Endometrial microvascular endothelial cells (primary cell): ENCODE measurements at regions not wholly inside any gene's neighbourhood (a gene's known extent, or its start where the extent isn't known, plus 50 kb on each side); places are given as distances from the start of the nearest gene placed in this dataset.

Source experiments
- in situ Hi-C: cut with HindIII; loops from 2 replicates; pipeline ENCODE4 v1.10.0; 2017; ENCODE audit warnings: low sequenced_read_pairs, low pct_unique_long_range_greater_than_20kb; ENCODE audit errors: inconsistent ontology term

DNA sequence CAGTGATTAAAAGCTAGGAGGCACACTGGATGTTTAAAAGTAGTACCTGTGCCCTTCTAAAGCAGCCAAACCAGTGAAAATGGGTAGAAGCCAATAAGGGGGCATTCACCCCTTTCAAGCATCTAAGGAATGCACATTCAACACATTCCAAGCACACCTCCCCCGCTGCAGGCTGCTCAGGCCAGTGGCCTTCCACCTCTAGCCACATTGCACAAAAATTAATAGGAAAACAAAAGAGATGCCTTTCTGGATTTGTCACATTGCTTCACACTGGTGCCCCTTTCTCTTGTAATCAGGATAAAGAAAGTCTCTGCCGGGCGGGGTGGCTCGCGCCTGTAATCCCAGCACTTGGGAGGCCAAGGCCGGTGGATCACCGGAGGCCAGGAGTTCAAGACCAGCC lies 834.0 kb downstream of the USP25 start:
- in situ Hi-C loops = no loop called here

DNA sequence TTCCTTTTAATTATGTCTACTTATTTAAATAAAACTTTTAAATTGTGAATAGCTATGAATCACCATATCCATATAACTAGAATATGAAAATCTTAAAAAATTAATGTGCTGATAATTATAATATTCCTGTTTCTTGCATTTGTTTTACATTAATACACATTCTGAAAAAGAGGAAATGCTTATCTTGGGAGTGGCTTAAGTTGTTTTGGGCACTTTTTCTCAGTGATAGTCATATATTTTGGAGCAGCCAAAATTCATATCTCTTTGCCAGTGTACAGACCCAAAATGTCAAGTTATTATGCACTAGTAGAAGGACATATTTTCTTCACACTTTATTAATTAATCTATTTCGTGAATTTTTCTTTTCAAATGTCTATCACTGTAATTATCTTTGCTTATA lies 838.5 kb downstream of the USP25 start:
- in situ Hi-C loops = no loop called here

DNA sequence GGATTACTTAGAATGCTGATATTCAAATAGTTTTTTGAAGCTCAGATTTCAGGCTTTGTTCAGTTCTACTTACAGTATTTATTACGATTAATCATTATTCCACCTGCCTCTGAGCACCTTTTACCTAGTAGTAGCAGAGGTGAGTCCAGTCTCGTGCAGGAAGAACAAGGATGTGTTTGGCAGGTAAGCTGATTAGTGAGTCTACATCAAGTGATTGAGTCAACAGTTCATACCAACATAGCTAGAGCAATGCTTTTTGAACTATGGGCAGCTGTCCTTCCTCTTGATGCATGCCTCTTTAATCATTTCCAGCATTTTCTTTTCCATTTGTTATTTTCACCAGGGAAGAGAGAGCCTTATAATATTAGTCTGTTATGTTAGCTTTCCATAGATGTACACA lies 838.9 kb downstream of the USP25 start:
- in situ Hi-C loops = no loop called here

DNA sequence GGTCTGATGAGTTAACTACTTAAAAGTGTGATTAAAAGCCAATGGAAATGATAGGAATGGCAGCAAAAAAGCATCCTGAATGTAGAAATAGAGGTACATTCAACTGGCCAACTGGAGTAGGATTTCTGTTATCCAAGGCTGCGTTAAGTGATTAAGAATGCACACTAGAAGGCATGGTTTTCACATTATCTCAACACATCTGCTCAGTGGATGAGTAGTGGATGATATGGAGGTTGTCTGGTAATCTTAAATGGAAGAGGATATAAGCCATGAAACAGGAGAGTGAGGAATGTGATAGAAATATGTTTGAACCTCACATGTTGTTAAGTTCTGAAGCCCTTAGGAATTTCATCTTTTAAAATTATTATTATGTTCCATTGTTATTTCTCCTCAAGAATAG lies 839.9 kb downstream of the USP25 start:
- in situ Hi-C loops = no loop called here

DNA sequence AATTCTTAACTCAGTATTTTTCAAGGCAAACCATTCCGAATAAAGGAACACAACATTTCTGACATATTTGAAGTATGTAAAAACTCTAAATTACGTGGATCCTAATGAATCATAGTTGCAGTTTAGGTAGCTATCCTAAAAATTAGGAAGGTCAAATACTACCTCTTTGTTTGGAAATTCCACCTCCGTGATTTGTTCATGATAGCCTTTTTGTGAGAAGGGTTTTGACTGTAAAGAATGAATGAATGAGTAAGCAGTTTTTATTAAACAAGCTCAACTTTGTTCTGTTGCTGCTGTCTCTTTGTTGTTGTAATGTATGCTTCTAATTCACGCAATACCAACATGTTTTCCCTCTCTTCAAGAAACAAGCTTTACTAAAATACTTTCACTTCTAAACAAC lies 840.4 kb downstream of the USP25 start:
- in situ Hi-C loops = no loop called here

DNA sequence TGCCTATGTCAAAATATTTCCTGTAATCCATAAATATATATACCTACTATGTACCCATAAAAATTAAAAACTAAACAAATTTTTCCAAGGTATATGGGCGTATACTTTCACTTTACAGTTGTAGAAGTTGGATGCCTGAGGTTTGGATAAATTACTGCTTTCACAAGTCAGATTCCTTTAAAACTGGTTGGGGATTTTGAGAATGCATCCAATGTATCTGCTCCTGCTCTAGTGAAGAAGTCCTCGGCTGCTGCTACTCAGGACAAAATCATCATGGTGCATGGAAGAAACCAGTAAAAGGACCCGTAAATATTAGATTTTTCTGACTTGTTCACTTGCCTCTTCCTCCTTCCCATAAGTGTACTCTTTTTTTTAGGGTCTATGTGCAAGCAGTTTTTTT lies 841.1 kb downstream of the USP25 start:
- in situ Hi-C loops = no loop called here

DNA sequence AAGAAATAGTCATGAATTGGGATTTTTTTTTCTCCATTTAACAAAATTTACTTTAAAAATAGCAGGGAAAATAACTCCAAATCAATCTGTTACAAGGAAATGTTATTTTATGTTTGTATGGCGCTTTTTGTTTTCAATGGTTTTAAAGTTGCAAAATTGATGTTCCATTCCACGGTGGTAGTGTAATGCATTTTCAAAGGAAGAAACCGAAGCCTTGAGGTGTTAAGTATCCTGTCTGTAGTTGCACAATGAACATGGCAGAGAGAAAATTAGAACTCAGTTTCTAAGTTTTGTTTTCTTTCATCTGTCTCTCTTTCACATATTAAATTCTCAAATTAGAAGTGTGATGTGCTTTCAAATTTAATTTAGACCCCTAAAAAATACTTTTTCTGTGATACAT lies 841.8 kb downstream of the USP25 start:
- in situ Hi-C loops = no loop called here

DNA sequence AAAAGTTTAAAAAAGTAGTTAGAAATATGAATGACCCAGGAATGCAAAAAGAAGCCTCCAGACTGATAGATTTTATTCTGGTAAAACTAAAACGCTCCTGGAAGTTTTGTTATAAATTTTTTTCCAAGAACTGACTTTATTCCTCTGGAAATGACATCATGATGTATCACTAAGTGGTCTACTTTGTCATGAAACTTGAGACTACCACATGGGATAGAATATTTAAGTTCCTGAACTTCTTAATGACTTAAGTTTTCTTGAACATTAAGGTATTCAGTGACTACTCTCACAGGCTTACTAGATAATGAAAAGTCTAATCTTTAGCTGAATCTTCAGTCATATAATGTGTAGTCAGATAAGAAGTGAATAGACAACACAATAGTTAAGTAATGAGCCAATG lies 842.2 kb downstream of the USP25 start:
- in situ Hi-C loops = no loop called here

DNA sequence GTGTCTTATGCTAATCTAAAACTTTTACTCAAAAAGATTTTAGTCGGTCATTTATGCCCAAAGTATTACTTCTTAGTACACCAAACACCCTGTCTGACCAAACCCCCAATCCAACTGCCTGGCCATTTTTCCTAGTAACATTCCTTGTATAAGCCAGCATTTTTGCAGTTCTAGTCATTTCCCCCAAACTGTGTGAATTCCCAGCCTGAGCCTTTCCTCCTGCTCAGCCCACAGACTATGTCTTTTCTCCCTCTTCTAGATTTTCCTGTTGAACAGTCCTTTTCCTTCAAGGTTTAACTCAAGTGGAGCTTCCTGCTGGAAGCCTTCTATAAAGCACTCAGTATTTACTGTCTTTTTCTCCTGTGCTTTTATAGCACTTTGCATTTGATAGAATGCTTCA lies 843.8 kb downstream of the USP25 start:
- in situ Hi-C loops = no loop called here

DNA sequence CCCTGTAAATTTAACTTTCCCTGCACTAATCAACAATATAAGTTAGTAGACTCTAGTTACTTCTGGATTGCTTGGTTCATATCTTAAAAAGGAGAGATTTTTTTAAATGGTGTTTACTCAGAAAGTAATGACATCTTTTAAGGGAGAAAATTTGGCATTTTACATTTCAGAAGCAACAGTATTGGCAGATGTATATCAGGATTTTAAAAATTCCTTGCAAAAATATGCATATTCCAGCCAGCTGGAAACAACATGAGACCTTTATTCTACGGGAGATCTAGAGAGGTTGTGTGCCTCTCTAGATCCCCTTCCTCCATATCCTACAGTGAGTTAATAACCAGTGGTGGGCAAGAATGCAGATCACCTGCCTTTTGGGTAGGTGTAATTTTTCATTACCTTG lies 848.2 kb downstream of the USP25 start:
- in situ Hi-C loops = no loop called here

DNA sequence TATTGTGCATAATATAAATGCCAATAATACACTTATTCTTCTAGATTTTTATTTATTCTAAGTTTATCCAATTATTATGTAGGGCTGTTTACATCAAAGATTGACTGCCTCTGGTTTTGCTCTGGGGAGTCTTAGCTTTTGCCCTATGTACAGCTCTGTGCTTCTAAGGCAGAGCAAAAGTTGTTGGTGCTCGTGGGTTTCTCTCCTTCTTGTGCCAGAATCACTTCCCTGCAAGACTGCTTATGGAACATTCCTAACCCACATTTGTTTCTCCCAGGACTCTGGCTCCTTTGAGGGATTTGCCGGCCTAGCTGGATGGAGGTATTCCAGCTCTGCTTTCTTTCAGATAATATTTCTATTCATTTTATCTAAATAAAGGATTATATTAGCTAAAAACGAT lies 849.1 kb downstream of the USP25 start:
- in situ Hi-C loops = no loop called here

DNA sequence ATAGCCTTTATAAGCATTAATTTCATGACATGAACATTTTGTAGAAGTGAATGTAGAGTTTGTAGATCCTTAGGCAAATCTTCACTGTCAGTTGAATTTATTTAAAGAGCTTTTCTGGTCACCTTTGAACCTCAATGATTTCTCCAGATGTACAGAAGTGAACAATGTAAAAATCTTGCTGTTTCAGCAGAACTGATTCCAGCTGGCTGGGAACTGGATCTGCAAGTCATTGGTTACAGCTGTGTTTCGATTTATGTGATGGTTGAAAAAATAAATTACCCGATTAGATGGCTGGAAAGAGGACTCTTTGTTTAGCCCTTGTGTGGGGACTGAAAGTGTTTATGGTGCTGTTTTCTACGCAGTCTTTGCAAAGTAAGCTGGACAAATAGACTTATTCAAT lies 849.8 kb downstream of the USP25 start:
- in situ Hi-C loops = no loop called here

DNA sequence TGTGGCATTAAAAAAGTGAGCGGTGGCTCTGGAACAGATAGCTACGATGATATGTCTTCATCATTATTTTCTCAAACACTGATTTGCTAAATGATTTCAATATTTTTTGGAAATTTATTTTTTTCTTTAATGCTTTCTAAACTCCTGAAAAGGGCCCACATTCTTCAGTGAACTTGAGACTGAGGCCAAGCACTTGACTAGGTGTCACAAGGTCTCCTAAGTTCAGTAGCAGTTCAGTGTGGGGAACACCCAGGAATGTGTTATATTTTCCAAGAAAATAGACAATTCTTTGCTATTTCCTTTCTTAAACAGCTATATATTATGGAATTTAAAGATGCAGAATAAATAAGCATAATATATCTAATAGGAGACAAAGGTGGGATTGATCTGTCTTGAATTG lies 850.9 kb downstream of the USP25 start:
- in situ Hi-C loops = loop anchor here (10.0 kb wide), 1 partner anchor 46 kb away; no protein-coding TSS in a partner anchor

DNA sequence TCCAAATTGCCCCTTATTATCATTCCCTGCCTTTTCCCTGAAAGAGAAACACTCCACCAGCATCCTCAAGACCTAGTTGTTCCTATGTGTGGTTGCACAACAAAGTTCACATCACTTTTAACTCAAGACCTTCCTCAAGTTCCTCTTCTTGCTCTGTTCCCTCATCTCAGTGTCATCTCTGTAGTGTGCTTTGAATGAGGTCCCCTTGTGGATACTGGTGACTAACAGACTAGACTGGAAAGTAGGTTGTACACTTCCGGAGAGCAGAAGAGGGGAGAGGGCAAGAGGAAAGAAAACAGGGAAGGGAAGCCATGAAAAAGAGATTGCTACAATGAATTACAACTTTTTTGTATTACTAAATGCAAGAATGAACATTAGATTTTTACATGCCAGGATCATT lies 853.8 kb downstream of the USP25 start:
- in situ Hi-C loops = loop anchor here (10.0 kb wide), 1 partner anchor 49 kb away; no protein-coding TSS in a partner anchor

DNA sequence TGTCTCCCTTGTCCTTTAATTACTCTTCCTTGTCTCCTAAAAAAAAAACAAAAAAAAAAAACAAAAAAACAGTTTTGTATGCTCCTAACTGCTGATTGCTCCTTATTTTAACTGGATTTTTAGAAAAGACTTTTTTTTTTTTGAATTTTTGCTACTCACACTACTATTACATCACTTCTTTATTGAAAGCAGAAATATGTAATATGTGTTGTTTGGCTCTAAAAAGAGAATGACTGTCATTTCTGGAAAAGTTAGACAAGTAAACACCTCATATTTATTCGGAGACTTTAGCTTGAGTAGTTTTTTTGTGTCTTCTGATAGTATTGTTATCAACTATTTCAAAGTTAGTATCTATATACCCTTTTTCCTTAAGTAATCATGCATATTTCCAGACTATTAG lies 855.0 kb downstream of the USP25 start:
- in situ Hi-C loops = loop anchor here (10.0 kb wide), 1 partner anchor 50 kb away; no protein-coding TSS in a partner anchor

DNA sequence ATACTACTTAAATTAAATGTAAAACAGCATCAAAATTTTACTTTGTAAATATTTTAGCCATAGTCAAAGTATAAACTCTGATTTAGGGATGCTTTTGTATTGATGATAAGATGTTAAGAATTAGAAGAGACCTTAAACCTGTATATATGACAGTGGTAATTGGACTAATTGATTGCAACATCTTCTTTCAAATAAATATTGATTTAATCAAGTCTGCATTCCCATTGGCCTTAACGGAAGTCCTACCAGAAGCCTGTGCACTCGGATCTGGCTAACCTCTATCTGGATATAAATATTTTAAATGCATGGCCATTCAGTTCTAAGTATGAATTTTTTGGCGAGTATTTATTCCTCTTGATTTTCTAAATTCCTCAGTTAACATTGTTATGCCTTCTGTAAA lies 856.1 kb downstream of the USP25 start:
- in situ Hi-C loops = loop anchor here (10.0 kb wide), 1 partner anchor 51 kb away; no protein-coding TSS in a partner anchor

DNA sequence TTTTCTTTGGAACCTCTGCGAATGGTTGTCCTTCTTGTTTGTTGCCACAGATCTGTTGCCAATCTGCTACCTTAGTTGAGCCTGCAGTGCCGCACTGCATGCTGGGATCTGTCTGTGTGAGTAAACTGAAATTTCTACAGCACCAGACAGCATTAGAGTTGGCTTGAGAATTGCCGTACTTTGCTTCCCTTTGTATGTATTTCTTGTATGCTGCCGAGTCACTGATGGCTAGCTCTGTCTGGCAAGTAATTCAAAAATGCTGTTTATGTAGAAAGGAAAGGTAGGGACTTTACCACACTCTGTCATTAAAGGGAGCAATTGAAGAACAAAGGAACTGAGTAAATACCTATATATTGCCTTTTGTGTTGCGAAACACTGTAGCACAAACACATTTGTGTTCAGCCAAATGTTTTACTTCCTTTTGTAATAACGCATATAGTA lies 857.4 kb downstream of the USP25 start:
- in situ Hi-C loops = loop anchor here (10.0 kb wide), 1 partner anchor 52 kb away; no protein-coding TSS in a partner anchor

DNA sequence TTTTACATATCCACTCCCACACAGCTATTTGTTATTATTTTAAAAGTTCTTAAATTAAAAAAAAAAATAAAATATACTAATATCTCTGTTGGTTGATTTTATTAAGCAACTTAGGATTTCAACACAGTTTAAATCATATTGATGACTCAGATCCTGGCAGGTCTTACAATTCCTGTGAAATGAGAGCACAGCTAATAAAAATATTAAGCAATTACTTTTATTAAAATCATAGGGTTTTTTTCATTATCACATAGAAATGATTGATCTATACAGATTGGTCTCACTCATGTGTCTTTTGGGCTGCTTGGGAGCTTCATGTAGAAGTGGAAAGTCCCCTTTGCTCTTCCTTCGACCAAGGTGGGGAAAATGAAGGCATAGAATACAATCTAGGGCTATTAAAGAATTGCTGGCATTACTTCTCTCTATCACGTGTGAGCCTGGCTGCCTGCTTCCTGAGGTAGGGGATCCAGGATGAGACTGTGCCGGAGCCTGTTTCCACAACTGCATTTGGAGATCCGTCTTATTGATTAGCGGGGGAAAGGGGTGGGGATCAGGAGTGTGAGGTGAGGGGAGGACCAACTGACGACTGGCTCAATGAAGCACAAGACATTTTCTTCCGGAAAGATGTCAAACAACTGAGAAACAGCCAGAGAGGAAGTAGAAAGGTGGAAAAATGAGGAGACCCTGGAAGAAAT lies 858.0 kb downstream of the USP25 start:
- in situ Hi-C loops = loop anchor here (10.0 kb wide), 1 partner anchor 53 kb away; no protein-coding TSS in a partner anchor

DNA sequence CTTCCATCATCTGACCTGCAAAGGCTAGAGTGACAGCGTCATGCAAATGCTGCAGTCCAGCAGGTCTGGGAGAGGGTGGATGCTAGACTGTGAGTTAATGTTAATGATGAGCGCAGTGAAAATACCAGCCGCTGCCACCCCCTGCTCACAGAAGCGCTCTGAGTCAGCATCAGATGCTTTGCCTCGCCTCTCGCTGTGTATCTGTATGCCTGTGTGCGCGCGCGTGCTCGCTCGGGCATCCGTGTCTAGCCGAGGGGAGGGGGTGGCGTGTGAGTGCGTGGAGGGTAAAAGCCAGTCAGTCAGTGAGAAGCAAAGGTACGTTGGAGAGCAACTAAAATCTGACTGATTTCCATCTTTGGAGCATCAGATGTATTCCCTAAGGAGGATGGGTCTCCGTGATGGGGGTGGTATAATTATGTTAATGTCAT lies 858.7 kb downstream of the USP25 start:
- in situ Hi-C loops = loop anchor here (10.0 kb wide), 1 partner anchor 54 kb away; no protein-coding TSS in a partner anchor

DNA sequence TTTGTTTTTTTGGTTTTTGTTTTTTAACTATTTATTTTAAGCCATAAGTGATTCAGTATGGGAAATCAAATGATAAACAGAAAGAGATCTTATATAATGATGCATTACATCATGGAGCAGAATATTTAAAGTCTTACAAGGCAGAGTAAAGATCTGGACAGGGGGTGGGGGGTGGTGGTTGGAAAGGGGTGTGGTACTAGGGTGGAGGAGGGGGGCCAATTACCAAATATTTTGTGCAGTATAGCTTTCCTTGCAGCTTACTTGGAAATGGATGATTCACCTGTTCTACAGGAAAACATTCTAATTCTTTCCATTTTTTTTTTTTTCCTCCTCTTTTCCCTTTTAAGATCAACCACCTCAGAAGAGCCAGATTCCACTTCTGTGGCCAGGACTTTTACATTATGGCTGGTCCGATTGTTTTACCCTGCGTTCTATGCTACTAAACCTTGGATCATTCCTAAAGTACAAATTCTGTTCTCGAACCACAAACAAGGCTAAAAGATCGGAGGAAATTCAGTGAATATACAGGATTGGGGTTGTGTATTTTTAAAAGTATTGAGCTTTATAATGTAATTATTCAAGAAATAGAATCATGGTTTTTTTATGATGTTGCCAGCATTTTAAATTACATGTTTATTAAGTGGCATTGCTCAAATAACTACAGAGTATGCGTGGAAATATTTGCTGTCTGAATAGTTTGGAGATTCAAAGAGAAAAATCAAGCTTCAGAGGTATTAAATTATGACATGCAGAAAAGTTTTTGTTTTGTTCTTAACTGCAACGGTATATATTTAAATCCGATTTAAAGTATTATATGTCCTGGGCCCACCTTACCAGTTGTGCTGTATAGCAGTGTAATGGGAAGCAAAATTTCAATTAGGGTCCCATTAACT lies 859.5 kb downstream of the USP25 start:
- in situ Hi-C loops = loop anchor here (10.0 kb wide), 1 partner anchor 54 kb away; no protein-coding TSS in a partner anchor
